Stimulated activated naive CD8-positive, alpha-beta T cell treated with anti-CD3 and anti-CD28 coated beads, Interleukin-15, Interleukin-2, amounts not matched to agents 100 U/mL and 50 U/mL, for 24 hours (primary cell): ENCODE measurements at regions not wholly inside any gene's neighbourhood (a gene's known extent, or its start where the extent isn't known, plus 50 kb on each side); places are given as distances from the start of the nearest gene placed in this dataset.

Experiments used
- ATAC-seq: fragments of 150-1000 bp; cut with Tn5 transposase; one replicate; pipeline ENCODE4 v1.10.0; 2021
- DNase-seq: peaks from one replicate; pipeline ENCODE4 v3.0.0; 2021

GRCh38 chr12:22900401-22900800, 275.4 kb downstream of the ETNK1 start:
- DNase-seq (no peak), ATAC-seq (no peak)

- ATAC-seq = no peak
- no peak for DNase-seq
Measured at GRCh38 chr12:22904485-22904884, 279.5 kb downstream of the ETNK1 start.

- DNase-seq (no peak), ATAC-seq (no peak)
Measured at GRCh38 chr12:22916241-22916640, 291.3 kb downstream of the ETNK1 start.

GRCh38 chr12:22916815-22917214, 291.8 kb downstream of the ETNK1 start:
- DNase-seq = no peak
- ATAC-seq = no peak

- ATAC-seq = no peak
- DNase-seq = no peak
Measured at GRCh38 chr12:22919883-22920282, 294.9 kb downstream of the ETNK1 start.

- ATAC-seq (no peak), DNase-seq (no peak)
Measured at GRCh38 chr12:22923768-22924167, 298.8 kb downstream of the ETNK1 start.

- no peak for ATAC-seq
- no peak for DNase-seq
Measured at GRCh38 chr12:22924391-22924790, 299.4 kb downstream of the ETNK1 start.

- ATAC-seq = no peak
Measured at GRCh38 chr12:22925623-22926022, 300.7 kb downstream of the ETNK1 start.

GRCh38 chr12:22932431-22932830, 307.5 kb downstream of the ETNK1 start:
- no peak for DNase-seq
- no peak for ATAC-seq

More at GRCh38 chr12:22925623-22926022, 300.7 kb downstream of the ETNK1 start:
- DNase-seq = no peak

- DNase-seq (no peak), ATAC-seq (no peak)
Measured at GRCh38 chr12:22935090-22935489, 310.1 kb downstream of the ETNK1 start.

- no peak for ATAC-seq
- no peak for DNase-seq
Measured at GRCh38 chr12:22935501-22935900, 310.5 kb downstream of the ETNK1 start.

- ATAC-seq (no peak), DNase-seq (no peak)
Measured at GRCh38 chr12:22938323-22938722, 313.4 kb downstream of the ETNK1 start.

- DNase-seq = no peak
- ATAC-seq = no peak
Measured at GRCh38 chr12:22951206-22951605, 326.2 kb downstream of the ETNK1 start.

GRCh38 chr12:22956690-22957089, 331.7 kb downstream of the ETNK1 start:
- DNase-seq = no peak
- no peak for ATAC-seq

- ATAC-seq = no peak
- no peak for DNase-seq
Measured at GRCh38 chr12:22967171-22967570, 342.2 kb downstream of the ETNK1 start.

- DNase-seq (no peak), ATAC-seq (no peak)
Measured at GRCh38 chr12:22969521-22969920, 344.6 kb downstream of the ETNK1 start.

GRCh38 chr12:22971247-22971646, 346.3 kb downstream of the ETNK1 start:
- ATAC-seq (no peak), DNase-seq (no peak)

GRCh38 chr12:22971701-22972191, 346.8 kb downstream of the ETNK1 start:
- DNase-seq = no peak

GRCh38 chr12:22974865-22975264, 349.9 kb downstream of the ETNK1 start:
- DNase-seq (no peak), ATAC-seq (no peak)

More at GRCh38 chr12:22971701-22972191, 346.8 kb downstream of the ETNK1 start:
- ATAC-seq = no peak

- no peak for DNase-seq
Measured at GRCh38 chr12:22978962-22979361, 354.0 kb downstream of the ETNK1 start.

GRCh38 chr12:22979854-22980469, 355.0 kb downstream of the ETNK1 start:
- DNase-seq = no peak
- no peak for ATAC-seq

More at GRCh38 chr12:22978962-22979361, 354.0 kb downstream of the ETNK1 start:
- no peak for ATAC-seq

GRCh38 chr12:22981711-22982110, 356.7 kb downstream of the ETNK1 start:
- ATAC-seq (no peak), DNase-seq (no peak)

- no peak for ATAC-seq
- no peak for DNase-seq
Measured at GRCh38 chr12:22982635-22983034, 357.7 kb downstream of the ETNK1 start.

GRCh38 chr12:22986997-22987396, 362.0 kb downstream of the ETNK1 start:
- DNase-seq = no peak
- no peak for ATAC-seq
